Esophagus squamous epithelium (tissue), 4 donors: ENCODE measurements at regions not wholly inside any gene's neighbourhood (a gene's known extent, or its start where the extent isn't known, plus 50 kb on each side); places are given as distances from the start of the nearest gene placed in this dataset.

Source experiments
- POLR2A ChIP-seq, 4 donors: fragments of 450-650 bp; IDR thresholded peaks; one replicate each; pipeline ENCODE4 v1.6.1; 2017; ENCODE audit warnings: antibody characterized with exemption in 4 of 4, mild to moderate bottlenecking in 4 of 4, moderate library complexity in 3 of 4
- TF ChIP-seq, protein P1 (sequence below), 6 experiments: fragments of 450-650 bp in 4 of 6; fragments of 200-600 bp in 2 of 6; sonication (generic) in 2 of 6; IDR thresholded peaks; one replicate each; pipeline ENCODE4 v1.5.1; 2016 to 2019; ENCODE audit warnings: antibody characterized with exemption in 6 of 6, mild to moderate bottlenecking in 4 of 6, moderate library complexity in 4 of 6

DNA sequence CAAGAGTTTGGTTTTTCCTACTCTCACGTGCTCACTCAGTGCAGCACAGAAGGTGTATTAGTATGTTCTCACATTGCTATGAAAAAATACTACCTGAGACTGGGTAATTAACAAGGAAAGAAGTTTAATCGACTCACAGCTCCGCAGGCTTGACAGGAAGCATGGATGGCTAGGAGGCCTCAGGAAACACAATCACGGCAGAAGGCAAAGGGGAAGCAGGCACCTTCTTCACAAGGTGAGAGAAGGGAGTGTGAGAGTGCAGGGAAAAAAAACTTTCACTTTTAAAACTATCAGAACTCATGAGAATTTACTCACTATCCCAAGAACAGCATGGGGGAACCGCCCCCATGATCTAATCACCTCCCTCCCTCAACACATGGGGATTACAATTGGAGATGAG, 185.8 kb upstream of the TMPO start:
- no peak for TF ChIP-seq POLR2A (IDR thresholded peaks at IDR 0.05)
- TF ChIP-seq, protein P1, sequence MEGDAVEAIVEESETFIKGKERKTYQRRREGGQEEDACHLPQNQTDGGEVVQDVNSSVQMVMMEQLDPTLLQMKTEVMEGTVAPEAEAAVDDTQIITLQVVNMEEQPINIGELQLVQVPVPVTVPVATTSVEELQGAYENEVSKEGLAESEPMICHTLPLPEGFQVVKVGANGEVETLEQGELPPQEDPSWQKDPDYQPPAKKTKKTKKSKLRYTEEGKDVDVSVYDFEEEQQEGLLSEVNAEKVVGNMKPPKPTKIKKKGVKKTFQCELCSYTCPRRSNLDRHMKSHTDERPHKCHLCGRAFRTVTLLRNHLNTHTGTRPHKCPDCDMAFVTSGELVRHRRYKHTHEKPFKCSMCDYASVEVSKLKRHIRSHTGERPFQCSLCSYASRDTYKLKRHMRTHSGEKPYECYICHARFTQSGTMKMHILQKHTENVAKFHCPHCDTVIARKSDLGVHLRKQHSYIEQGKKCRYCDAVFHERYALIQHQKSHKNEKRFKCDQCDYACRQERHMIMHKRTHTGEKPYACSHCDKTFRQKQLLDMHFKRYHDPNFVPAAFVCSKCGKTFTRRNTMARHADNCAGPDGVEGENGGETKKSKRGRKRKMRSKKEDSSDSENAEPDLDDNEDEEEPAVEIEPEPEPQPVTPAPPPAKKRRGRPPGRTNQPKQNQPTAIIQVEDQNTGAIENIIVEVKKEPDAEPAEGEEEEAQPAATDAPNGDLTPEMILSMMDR (IDR thresholded peaks at IDR 0.05), result no peak
